T-helper 1 cell treated with Interleukin-12 subunit alpha and Interleukin-12 subunit beta and Interleukin-4 antibody, amounts not matched to agents 30 μg/mL and 1 μg/mL, for 36 hours (primary cell): ENCODE measurements at regions not wholly inside any gene's neighbourhood (a gene's known extent, or its start where the extent isn't known, plus 50 kb on each side); places are given as distances from the start of the nearest gene placed in this dataset.

ENCODE experiments used
- H3K27ac Mint-ChIP-seq: one replicate; pipeline ENCODE4 v1.8.0; 2021; ENCODE audit warnings: mild to moderate bottlenecking, mixed read lengths
- H3K27me3 Mint-ChIP-seq: one replicate; pipeline ENCODE4 v1.8.0; 2021; ENCODE audit warnings: low read depth, mixed read lengths
- H3K36me3 Mint-ChIP-seq: one replicate; pipeline ENCODE4 v1.8.0; 2021; ENCODE audit warnings: low read depth, mixed read lengths
- H3K4me1 Mint-ChIP-seq: one replicate; pipeline ENCODE4 v1.8.0; 2021; ENCODE audit warnings: low read depth, mixed read lengths
- H3K4me3 Mint-ChIP-seq: one replicate; pipeline ENCODE4 v1.8.0; 2021; ENCODE audit warnings: mild to moderate bottlenecking, moderate library complexity, mixed read lengths
- H3K9me3 Mint-ChIP-seq: one replicate; pipeline ENCODE4 v1.8.0; 2021; ENCODE audit warnings: mixed read lengths

DNA sequence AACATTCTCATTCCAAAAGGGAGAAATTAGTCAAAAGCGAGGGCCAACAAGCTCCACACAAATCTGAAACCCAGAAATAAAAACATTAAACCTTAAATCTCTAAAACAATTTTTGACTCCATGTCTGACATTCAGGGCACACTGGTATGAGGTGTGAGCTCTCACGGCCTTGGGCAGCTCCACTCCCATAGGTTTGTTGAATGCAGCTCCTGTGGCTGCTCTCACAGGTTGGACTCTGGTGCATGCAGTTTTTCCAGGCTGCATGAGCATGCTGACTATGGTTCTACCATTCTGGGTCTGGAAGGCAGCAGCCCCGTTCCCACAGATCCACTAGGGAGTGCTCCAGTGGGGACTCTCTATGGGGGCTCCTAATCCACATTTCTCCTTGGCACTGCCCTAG is 887.1 kb upstream of the GHITM start:
- Mint-ChIP-seq H3K27me3 (no peaks in the 10 kb centered on the region), H3K27ac (no peak overlapping the region), H3K9me3 (peaks cover 30% of the 10 kb centered on the region), H3K4me3 (no peak overlapping the region), H3K4me1 (no peaks in the 10 kb centered on the region), H3K36me3 (no peaks in the 10 kb centered on the region)

DNA sequence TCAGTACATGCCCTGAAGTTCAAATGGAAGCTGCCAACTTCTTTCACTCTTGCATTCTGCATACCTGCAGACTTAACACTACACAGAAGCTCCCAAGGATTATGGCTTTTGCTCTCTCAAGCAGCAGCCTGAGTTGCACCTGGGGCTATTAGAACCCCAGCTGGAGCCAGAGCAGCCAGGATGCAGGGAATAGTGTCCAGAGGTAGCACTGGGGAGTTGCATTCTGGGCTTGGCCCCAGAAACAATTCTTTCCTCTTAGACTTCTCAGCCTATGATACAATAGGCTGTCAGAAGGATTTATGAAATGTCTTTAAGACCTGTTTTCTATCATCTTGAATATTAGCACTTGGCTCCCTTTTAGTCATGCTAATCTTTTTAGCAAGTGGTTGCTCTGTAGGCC is 886.7 kb upstream of the GHITM start:
- Mint-ChIP-seq H3K4me1 (no peaks in the 10 kb centered on the region), H3K9me3 (peaks cover 31% of the 10 kb centered on the region), H3K27ac (no peak overlapping the region), H3K4me3 (no peak overlapping the region), H3K27me3 (no peaks in the 10 kb centered on the region), H3K36me3 (no peaks in the 10 kb centered on the region)

DNA sequence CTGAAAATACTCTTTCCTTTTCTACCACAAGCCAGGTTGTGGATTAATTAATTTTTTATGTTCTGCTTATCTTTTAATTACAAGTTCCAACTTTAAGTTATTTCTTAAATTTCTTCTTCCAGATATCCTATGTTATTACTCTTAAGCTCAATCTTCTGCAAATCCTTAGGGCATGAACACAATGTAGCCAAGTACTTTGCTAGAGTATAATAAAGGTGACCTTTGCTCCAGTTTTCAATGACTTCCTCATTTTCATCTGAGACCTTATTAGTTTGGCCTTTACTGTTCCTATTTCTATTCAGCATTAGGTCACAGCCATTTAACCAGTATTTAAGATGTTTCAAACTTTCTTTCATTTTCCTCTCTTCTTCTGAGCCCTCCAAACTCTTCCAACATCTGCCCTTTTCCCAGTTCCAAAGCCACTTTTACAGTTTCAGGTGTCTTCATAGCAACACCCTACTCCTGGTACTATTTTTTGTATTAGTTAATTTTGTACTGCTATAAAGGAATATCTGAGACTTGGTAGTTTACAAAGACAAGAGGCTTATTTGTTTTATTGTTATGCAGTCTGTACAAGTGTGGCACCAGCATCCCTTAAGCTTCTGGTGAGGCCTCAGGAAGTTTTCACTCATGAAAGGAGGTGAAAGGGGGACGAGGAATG is 886.2 kb upstream of the GHITM start:
- Mint-ChIP-seq H3K36me3 (no peaks in the 10 kb centered on the region), H3K27ac (no peak overlapping the region), H3K27me3 (no peaks in the 10 kb centered on the region), H3K4me1 (no peaks in the 10 kb centered on the region), H3K9me3 (peaks cover 33% of the 10 kb centered on the region), H3K4me3 (no peak overlapping the region)

DNA sequence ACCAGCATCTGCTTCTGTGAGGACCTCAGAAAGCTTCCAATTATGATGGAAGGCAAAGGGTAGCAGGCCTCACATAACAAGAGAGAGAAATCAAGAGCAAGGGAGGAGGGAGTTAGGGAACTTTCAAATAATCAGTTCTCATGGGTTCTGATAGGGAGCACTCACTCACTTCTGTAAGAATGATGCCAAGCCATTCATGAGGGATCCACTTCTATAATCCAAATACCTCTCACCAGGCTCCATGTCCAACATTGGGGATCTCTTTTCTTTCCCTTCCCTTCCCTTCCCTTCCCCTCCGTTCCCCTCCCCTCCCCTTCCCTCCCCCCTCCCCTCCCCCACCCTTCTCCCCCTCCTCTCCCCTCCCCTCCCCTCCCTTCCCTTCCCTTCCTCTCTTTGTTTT is 884.6 kb upstream of the GHITM start:
- no peak overlapping the region for H3K4me3 Mint-ChIP-seq
- no peaks in the 10 kb centered on the region for H3K36me3 Mint-ChIP-seq
- no peaks in the 10 kb centered on the region for H3K4me1 Mint-ChIP-seq
- peaks cover 36% of the 10 kb centered on the region for H3K9me3 Mint-ChIP-seq
- H3K27me3 Mint-ChIP-seq: no peaks in the 10 kb centered on the region
- no peak overlapping the region for H3K27ac Mint-ChIP-seq

DNA sequence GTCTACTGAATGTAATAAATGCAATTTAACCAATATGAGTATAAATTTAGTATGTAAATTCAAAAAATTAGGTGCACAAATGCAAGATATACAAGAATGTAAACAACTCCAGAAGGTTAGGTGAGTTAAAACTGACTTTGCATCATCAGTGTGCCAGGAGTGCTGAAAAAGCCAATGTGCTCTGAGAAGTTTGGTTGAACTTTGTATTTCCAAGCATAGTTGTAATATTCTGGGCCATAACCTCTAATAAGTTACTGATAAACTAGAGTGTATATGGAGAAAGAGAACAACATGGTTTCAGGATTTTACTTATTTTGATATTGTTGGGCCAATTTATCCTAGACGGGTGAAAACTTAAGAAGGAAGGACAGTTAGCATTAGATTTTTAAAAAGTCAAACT is 876.9 kb upstream of the GHITM start:
- H3K9me3 Mint-ChIP-seq: peaks cover 11% of the 10 kb centered on the region
- H3K4me1 Mint-ChIP-seq: no peaks in the 10 kb centered on the region
- H3K27me3 Mint-ChIP-seq: no peaks in the 10 kb centered on the region
- no peak overlapping the region for H3K27ac Mint-ChIP-seq
- H3K36me3 Mint-ChIP-seq: no peaks in the 10 kb centered on the region
- H3K4me3 Mint-ChIP-seq: no peak overlapping the region

DNA sequence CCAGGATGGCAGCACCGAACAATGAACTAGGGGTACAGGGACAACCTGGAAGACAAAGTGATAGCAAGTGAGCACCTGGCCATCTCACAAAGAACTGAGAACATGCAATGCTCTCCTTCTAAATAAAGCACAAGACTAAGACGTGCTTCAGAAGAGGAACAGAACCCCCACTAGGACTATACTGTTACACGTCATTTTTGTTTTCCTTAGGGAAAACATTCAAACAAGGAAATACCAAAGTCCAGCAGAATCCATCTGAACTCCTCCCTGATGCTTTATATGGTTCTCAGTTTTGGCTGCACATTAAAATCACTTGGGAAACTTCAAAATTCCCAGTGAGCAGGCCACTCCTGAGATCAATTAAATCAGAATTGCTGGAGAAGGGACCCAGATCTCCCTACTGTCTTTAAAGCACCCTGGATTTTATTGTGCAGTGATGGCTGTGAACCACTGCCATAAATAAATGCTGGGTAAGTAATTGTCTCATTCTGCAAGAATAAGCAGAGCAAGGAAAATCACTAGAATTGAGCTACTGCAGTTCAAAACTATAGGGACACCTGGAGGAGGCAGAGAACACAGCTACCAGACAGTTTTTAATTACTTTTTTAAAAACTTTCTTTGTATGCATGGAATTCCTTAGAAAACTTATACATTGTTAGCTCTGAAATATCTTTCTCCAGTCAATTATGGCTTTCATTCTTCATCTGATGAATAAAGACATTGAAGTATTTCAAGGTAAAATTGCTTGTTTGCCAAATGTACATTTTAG is 866.5 kb upstream of the GHITM start:
- Mint-ChIP-seq H3K27ac (no peak overlapping the region), H3K9me3 (no peaks in the 10 kb centered on the region), H3K4me1 (no peaks in the 10 kb centered on the region), H3K36me3 (no peaks in the 10 kb centered on the region), H3K4me3 (no peak overlapping the region), H3K27me3 (no peaks in the 10 kb centered on the region)

DNA sequence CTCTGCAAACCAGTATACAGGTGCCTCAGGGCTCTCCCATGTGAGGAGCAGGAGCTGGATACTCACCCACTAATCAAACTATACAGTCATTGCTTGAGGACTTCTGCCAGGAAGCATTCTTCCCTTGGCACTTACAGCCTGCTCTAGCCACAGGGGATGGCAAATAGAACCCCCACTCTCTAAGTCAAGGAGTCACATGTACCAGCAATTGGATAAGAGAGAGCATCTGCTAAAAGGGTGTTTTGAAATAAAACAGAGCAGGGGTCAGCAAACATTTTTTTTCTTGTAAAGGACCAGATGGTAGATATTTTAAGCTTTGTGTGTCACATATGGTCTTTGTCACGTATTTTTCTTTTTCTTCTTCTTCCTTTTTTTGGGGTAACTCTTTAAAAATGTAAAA is 865.2 kb upstream of the GHITM start:
- no peak overlapping the region for H3K27ac Mint-ChIP-seq
- H3K27me3 Mint-ChIP-seq: no peaks in the 10 kb centered on the region
- no peaks in the 10 kb centered on the region for H3K9me3 Mint-ChIP-seq
- H3K4me1 Mint-ChIP-seq: no peaks in the 10 kb centered on the region
- H3K4me3 Mint-ChIP-seq: no peak overlapping the region
- no peaks in the 10 kb centered on the region for H3K36me3 Mint-ChIP-seq

DNA sequence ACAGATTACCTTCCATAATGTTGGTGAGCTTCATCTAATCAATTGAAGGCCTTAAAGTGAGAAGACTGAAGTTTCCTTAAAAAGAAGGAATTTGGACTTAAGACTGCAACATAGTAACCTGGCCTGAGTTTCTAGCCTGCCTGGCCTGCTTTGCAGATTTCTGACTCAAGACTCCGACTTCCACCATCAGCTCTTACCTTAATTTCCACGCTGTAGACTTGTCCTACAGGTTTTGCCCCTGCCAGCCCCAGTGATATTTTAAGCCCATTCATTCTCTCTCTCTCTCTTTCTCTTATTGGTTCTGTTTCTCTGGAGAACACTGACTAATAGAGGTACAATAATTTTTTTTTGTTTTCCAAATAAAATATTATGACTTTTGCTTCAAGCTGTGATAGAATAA is 862.3 kb upstream of the GHITM start:
- no peak overlapping the region for H3K4me3 Mint-ChIP-seq
- no peak overlapping the region for H3K27ac Mint-ChIP-seq
- H3K36me3 Mint-ChIP-seq: no peaks in the 10 kb centered on the region
- H3K4me1 Mint-ChIP-seq: no peaks in the 10 kb centered on the region
- H3K9me3 Mint-ChIP-seq: no peaks in the 10 kb centered on the region
- no peaks in the 10 kb centered on the region for H3K27me3 Mint-ChIP-seq

DNA sequence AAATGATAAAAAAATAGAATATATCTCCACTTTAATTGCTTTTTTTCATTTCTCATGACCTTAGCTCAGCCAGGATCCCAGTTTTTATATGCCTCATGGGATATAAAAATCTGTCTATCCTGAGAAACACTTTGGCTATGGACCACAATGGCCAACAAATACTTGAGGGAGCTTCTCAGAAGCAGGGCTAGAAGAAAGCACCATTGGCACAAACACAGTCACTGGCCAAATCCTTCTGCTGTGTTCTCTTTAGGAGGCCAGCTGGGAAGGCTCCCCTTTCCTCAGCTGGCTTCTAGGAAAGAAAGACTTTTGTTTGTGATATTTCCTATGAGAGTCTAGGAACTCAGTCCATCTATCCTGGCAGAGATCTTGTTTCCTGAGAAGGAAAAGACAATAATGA is 856.2 kb upstream of the GHITM start:
- Mint-ChIP-seq H3K27ac (no peak overlapping the region), H3K27me3 (no peaks in the 10 kb centered on the region), H3K36me3 (no peaks in the 10 kb centered on the region), H3K9me3 (no peaks in the 10 kb centered on the region), H3K4me3 (no peak overlapping the region), H3K4me1 (no peaks in the 10 kb centered on the region)

DNA sequence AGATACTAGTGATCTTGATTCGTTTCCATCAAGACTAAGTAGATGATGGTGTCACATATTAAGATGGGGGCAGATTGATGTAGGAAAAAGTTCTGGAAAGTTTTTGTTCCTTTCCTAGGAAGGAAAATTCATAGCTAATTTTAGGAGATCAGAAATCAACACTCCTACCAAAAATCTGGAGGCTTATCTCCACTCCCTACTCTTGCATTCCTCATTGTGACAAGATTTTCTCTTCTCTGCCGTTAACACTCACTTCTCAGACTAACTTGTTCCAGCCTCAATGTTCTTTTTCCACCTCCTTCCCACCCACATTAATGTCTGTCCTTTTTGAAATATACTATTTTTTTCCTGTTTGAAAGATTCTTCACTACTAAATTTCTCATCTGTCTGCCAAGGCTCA is 851.9 kb upstream of the GHITM start:
- H3K27me3 Mint-ChIP-seq: no peaks in the 10 kb centered on the region
- H3K27ac Mint-ChIP-seq: no peak overlapping the region

DNA sequence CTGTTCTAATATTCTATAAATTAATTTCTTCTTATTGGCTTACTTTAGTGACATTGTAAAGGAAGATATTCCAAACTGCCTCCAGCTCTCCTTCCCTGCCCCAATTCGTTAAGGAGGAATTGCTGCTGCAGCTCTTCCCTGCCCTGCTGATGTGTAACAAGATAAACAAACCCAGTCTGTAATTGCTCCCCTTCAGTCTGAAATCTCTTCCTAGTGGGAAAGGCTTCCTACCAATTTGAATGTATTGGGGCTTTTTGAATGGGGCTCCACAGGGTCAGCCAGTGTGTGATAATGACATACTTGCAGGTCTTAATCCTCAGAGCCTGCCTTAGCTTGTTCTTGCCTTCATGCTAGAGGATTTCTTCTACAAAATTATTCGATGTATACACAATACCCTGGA is 849.9 kb upstream of the GHITM start:
- Mint-ChIP-seq H3K4me1 (no peaks in the 10 kb centered on the region), H3K27me3 (no peaks in the 10 kb centered on the region)

More for the DNA sequence above, 851.9 kb upstream of the GHITM start:
- no peaks in the 10 kb centered on the region for H3K4me1 Mint-ChIP-seq
- H3K9me3 Mint-ChIP-seq: no peaks in the 10 kb centered on the region
- no peaks in the 10 kb centered on the region for H3K36me3 Mint-ChIP-seq
- no peak overlapping the region for H3K4me3 Mint-ChIP-seq

DNA sequence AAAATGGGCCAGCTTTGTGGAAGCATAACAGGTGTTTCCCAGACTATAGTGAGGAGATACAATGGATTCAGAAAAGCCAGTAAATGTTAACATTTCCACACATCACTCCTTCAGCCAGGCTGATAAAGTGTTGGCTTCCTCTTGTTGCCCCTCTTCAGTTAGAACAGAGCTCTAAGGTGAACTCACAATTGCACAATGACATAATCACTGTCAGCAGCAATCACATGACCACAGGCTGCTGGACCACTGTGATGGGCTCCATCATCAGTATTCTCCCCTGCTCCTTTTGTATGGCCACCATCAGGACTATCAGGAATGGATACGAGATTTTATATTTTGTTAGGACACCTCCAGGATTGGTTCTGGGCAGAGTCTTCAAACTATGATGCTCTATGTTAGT is 849.4 kb upstream of the GHITM start:
- no peak overlapping the region for H3K4me3 Mint-ChIP-seq
- H3K4me1 Mint-ChIP-seq: no peaks in the 10 kb centered on the region
- H3K27me3 Mint-ChIP-seq: no peaks in the 10 kb centered on the region
- H3K9me3 Mint-ChIP-seq: peaks cover 4% of the 10 kb centered on the region
- H3K36me3 Mint-ChIP-seq: no peaks in the 10 kb centered on the region
- no peak overlapping the region for H3K27ac Mint-ChIP-seq

More for the DNA sequence above, 849.9 kb upstream of the GHITM start:
- no peak overlapping the region for H3K4me3 Mint-ChIP-seq
- no peak overlapping the region for H3K27ac Mint-ChIP-seq
- peaks cover 4% of the 10 kb centered on the region for H3K9me3 Mint-ChIP-seq
- H3K36me3 Mint-ChIP-seq: no peaks in the 10 kb centered on the region

DNA sequence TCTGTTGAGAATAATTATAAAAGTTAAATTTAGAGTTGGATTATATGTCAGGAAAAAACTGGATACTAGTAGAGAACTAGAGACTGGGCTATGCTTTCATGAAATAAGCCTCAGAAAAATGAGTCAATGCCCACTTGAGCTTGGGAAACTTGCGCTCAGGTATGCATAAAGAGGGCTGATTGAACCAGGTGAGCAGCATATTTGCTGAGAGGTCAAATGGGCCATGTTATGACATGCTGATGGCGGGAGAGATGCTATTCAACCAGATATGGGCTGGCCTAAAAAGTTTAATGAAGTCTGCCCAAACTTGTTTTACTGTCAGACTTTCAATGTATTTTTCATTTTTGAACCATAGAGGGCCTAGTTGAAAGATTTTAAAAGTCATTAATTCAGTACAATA is 837.6 kb upstream of the GHITM start:
- H3K9me3 Mint-ChIP-seq: peaks cover 6% of the 10 kb centered on the region
- H3K4me1 Mint-ChIP-seq: no peaks in the 10 kb centered on the region
- no peaks in the 10 kb centered on the region for H3K36me3 Mint-ChIP-seq
- no peak overlapping the region for H3K4me3 Mint-ChIP-seq
- H3K27ac Mint-ChIP-seq: no peak overlapping the region
- H3K27me3 Mint-ChIP-seq: no peaks in the 10 kb centered on the region

DNA sequence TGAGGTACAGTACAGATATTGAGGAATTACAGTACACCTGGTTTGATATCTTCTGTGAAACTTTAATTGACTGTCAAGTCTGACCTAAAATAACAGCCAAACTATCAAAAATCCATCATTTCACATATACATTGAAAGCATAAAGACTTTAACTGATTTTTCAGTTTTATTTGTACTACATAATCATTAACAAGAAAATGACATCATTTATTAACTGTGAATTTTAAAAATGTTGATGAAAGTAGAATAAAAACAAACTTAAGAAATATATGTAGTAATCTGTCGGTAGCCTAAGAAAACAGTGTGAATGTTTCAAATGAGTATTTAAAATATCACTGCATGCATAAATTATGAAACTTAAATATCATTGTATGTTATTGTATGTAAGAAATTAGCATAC is 836.7 kb upstream of the GHITM start:
- Mint-ChIP-seq H3K4me1 (no peaks in the 10 kb centered on the region), H3K9me3 (peaks cover 5% of the 10 kb centered on the region), H3K27me3 (no peaks in the 10 kb centered on the region), H3K36me3 (no peaks in the 10 kb centered on the region), H3K27ac (no peak overlapping the region), H3K4me3 (no peak overlapping the region)

DNA sequence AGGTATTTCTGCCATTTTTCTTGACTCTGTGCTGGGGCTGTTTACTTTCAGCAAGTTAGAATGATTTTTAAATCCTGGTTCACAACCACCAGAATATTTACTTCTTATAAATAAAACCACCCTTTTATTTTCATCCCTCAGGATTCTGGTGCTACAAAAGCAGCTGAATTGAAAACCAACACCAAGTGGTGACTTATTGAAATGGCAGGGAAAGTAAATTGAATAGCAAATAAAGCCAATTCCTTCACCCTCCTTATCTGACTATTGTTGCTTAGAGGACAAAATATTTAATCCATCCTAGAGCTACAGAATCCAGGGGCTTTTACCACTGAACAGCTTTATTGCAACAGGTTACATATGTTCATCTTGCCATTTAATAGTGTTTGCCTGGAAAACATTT is 828.6 kb upstream of the GHITM start:
- no peaks in the 10 kb centered on the region for H3K36me3 Mint-ChIP-seq
- H3K27me3 Mint-ChIP-seq: no peaks in the 10 kb centered on the region
- H3K9me3 Mint-ChIP-seq: peaks cover 11% of the 10 kb centered on the region
- H3K27ac Mint-ChIP-seq: no peak overlapping the region
- H3K4me3 Mint-ChIP-seq: no peak overlapping the region
- H3K4me1 Mint-ChIP-seq: no peaks in the 10 kb centered on the region
